WTC11 (cell line): ENCODE measurements at regions not wholly inside any gene's neighbourhood (a gene's known extent, or its start where the extent isn't known, plus 50 kb on each side); places are given as distances from the start of the nearest gene placed in this dataset.

Experiments used
- ATAC-seq: fragments of 200-7000 bp; cut with Tn5 transposase; 2 replicates; pipeline ENCODE4 v1.10.0; 2021; ENCODE audit warnings: mild to moderate bottlenecking, moderate library complexity
- CTCF ChIA-PET: fragments of 300-600 bp; sonication (Branson Sonifier 250); formaldehyde crosslinking; loops from one replicate; lab custom pipeline; 2021; ENCODE audit warnings: antibody characterized with exemption; lab: Charles Lee
- POLR2A ChIA-PET: fragments of 350-600 bp; sonication (Branson Sonifier 250); formaldehyde crosslinking; loops from one replicate; lab custom pipeline; 2021; ENCODE audit warnings: antibody characterized with exemption; lab: Charles Lee
- DNase-seq: peaks from one replicate; pipeline ENCODE4 v3.0.0; 2021; ENCODE audit warnings: low spot score
- H3K27ac Mint-ChIP-seq: 2 replicates; pipeline ENCODE4 v1.8.0; 2021; ENCODE audit warnings: mixed read lengths
- H3K27me3 Mint-ChIP-seq: 2 replicates; pipeline ENCODE4 v1.8.0; 2021; ENCODE audit warnings: low read depth, mild to moderate bottlenecking, moderate library complexity, mixed read lengths
- H3K36me3 Mint-ChIP-seq: 2 replicates; pipeline ENCODE4 v1.8.0; 2021; ENCODE audit warnings: mixed read lengths
- H3K4me1 Mint-ChIP-seq: 2 replicates; pipeline ENCODE4 v1.8.0; 2022; ENCODE audit warnings: mixed read lengths
- H3K4me3 Mint-ChIP-seq: 2 replicates; pipeline ENCODE4 v1.8.0; 2021; ENCODE audit warnings: mild to moderate bottlenecking, moderate library complexity, mixed read lengths
- H3K9me3 Mint-ChIP-seq: 2 replicates; pipeline ENCODE4 v1.8.0; 2021; ENCODE audit warnings: mixed read lengths
- ATF1 ChIP-seq: sonication (generic); formaldehyde crosslinking; IDR thresholded peaks from 2 replicates; pipeline ENCODE4 v1.8.1; 2023; ENCODE audit warnings: mild to moderate bottlenecking, moderate library complexity, missing genetic modification reagents
- ELF4 ChIP-seq: sonication (generic); formaldehyde crosslinking; IDR thresholded peaks from 2 replicates; pipeline ENCODE4 v1.8.1; 2022; ENCODE audit warnings: low read depth, mild to moderate bottlenecking, moderate library complexity, missing genetic modification reagents
- FOXJ3 ChIP-seq: sonication (generic); formaldehyde crosslinking; IDR thresholded peaks from 2 replicates; pipeline ENCODE4 v1.9.0; 2021; ENCODE audit warnings: missing genetic modification reagents, mild to moderate bottlenecking, borderline replicate concordance
- FOXK1 ChIP-seq: sonication (generic); formaldehyde crosslinking; IDR thresholded peaks from 2 replicates; pipeline ENCODE4 v1.8.0; 2022; ENCODE audit warnings: mild to moderate bottlenecking, moderate library complexity, missing genetic modification reagents
- IRF2 ChIP-seq: sonication (generic); formaldehyde crosslinking; IDR thresholded peaks from 2 replicates; pipeline ENCODE4 v1.8.0; 2022; ENCODE audit warnings: low read depth, missing genetic modification reagents, borderline replicate concordance
- NFE2L1 ChIP-seq: sonication (generic); formaldehyde crosslinking; IDR thresholded peaks from 2 replicates; pipeline ENCODE4 v1.8.1; 2023; ENCODE audit warnings: missing genetic modification reagents
- NFYB ChIP-seq: sonication (generic); formaldehyde crosslinking; conservative IDR thresholded peaks from 2 replicates; pipeline ENCODE4 v1.8.0; 2022; ENCODE audit warnings: low read depth, missing genetic modification reagents
- NR1H2 ChIP-seq: sonication (generic); formaldehyde crosslinking; IDR thresholded peaks from 2 replicates; pipeline ENCODE4 v1.9.0; 2021; ENCODE audit warnings: mild to moderate bottlenecking, moderate library complexity, missing genetic modification reagents
- NR3C1 ChIP-seq: sonication (generic); formaldehyde crosslinking; conservative IDR thresholded peaks from 2 replicates; pipeline ENCODE4 v1.8.1; 2023; ENCODE audit warnings: low read depth, mild to moderate bottlenecking, missing genetic modification reagents
- RORB ChIP-seq: fragments of 250-450 bp; sonication (Bioruptor Pico); IDR thresholded peaks from 2 replicates; pipeline ENCODE4 v1.9.0; 2021; ENCODE audit warnings: mild to moderate bottlenecking
- SMAD4 ChIP-seq: sonication (generic); formaldehyde crosslinking; IDR thresholded peaks from 2 replicates; pipeline ENCODE4 v1.8.0; 2022; ENCODE audit warnings: mild to moderate bottlenecking, missing genetic modification reagents
- TP53 ChIP-seq: sonication (generic); formaldehyde crosslinking; IDR thresholded peaks from 2 replicates; pipeline ENCODE4 v1.8.1; 2023; ENCODE audit warnings: mild to moderate bottlenecking, missing genetic modification reagents
- ZBTB21 ChIP-seq: sonication (generic); formaldehyde crosslinking; IDR thresholded peaks from 2 replicates; pipeline ENCODE4 v1.8.1; 2023; ENCODE audit warnings: mild to moderate bottlenecking, missing genetic modification reagents, borderline replicate concordance
- ZNF121 ChIP-seq: sonication (generic); formaldehyde crosslinking; IDR thresholded peaks from 2 replicates; pipeline ENCODE4 v1.8.0; 2023; ENCODE audit warnings: missing genetic modification reagents
- ZNF232 ChIP-seq: sonication (generic); formaldehyde crosslinking; IDR thresholded peaks from 2 replicates; pipeline ENCODE4 v1.8.0; 2022; ENCODE audit warnings: mild to moderate bottlenecking, missing genetic modification reagents
- TF ChIP-seq, protein P1 (sequence below): sonication (generic); formaldehyde crosslinking; IDR thresholded peaks from 2 replicates; pipeline ENCODE4 v1.8.0; 2022; ENCODE audit warnings: mild to moderate bottlenecking, missing genetic modification reagents
- TF ChIP-seq, protein P2 (sequence below): sonication (generic); formaldehyde crosslinking; IDR thresholded peaks from 2 replicates; pipeline ENCODE4 v1.8.0; 2023; ENCODE audit warnings: missing genetic modification reagents, mild to moderate bottlenecking, borderline replicate concordance
- TF ChIP-seq, protein P3 (sequence below): sonication (generic); formaldehyde crosslinking; IDR thresholded peaks from 2 replicates; pipeline ENCODE4 v1.8.1; 2022; ENCODE audit warnings: low read depth, missing genetic modification reagents, borderline replicate concordance
- TF ChIP-seq, protein P4 (sequence below): sonication (generic); formaldehyde crosslinking; IDR thresholded peaks from 2 replicates; pipeline ENCODE4 v1.8.0; 2023; ENCODE audit warnings: mild to moderate bottlenecking, missing genetic modification reagents

DNA sequence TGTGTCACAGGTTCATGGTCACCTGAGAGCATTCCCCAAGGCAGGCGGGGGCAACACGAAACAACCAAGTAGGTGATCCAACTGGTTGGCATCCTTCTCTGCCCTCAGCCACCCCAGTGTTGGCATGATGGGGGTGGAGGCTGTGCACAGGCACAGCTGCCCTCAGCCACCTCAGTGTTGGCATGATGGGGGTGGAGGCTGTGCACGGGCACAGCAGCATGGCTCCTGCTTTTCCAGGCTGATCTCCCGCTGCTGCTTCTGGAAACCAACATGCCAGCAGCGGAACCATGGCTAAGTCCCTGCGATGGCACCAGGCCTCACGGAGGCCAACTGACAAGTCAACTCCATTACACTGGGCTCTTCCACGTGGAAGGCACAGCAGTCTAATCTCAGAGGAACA, 447.8 kb downstream of the PTPRU start:
- ChIA-PET CTCF (interaction anchor here (1.5 kb wide), 1 partner anchor 30 kb away, joined by 3 read pairs; no protein-coding TSS in a partner anchor), POLR2A (no interaction called here)
- Mint-ChIP-seq H3K9me3 (peaks cover 8% of the 10 kb centered on the region), H3K27me3 (no peaks in the 10 kb centered on the region), H3K4me3 (no peak overlapping the region), H3K27ac (no peak overlapping the region), H3K4me1 (peaks cover 27% of the 10 kb centered on the region), H3K36me3 (peaks cover 4% of the 10 kb centered on the region)
- ATAC-seq (no peak), DNase-seq (no peak)
- TF ChIP-seq, protein P1, sequence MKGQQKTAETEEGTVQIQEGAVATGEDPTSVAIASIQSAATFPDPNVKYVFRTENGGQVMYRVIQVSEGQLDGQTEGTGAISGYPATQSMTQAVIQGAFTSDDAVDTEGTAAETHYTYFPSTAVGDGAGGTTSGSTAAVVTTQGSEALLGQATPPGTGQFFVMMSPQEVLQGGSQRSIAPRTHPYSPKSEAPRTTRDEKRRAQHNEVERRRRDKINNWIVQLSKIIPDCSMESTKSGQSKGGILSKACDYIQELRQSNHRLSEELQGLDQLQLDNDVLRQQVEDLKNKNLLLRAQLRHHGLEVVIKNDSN, result no peak
- TF ChIP-seq NFE2L1 (CRISPR knock-in tag), result no peak
- TF ChIP-seq ATF1 (CRISPR knock-in tag), result no peak
- no peak for TF ChIP-seq TP53 (CRISPR knock-in tag)
- TF ChIP-seq RORB (CRISPR knock-in tag), result no peak
- no peak for TF ChIP-seq NFYB (CRISPR knock-in tag)

DNA sequence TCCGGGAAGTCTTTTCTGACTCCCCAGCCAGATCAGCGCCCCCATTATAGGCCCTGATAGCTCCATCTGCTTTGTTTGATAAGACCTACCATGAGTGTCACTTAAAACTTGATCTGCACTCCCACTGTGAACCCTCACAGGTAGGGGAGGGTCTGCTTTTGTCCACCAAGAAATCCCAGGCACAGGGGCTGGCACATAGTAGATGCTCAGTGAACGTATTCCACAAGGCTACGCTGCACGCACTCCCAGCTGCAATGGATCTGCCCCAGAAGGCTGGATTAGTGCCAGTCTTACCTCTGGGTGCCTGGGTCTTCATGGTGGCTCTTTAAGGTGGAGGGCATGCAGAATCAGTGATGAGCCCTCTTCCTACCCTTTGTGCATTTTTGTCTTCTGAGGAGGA, 447.1 kb downstream of the PTPRU start:
- peaks cover 8% of the 10 kb centered on the region for H3K9me3 Mint-ChIP-seq
- H3K27ac Mint-ChIP-seq, result no peak overlapping the region
- H3K27me3 Mint-ChIP-seq, result no peaks in the 10 kb centered on the region
- DNase-seq (no peak), ATAC-seq (no peak)
- POLR2A ChIA-PET, result no interaction called here
- CTCF ChIA-PET, result interaction anchor here (0.6 to 1.5 kb wide), 4 partner anchors 20 to 164 kb away, joined by 3 to 9 read pairs (median 3); no protein-coding TSS in a partner anchor
- no peak overlapping the region for H3K4me3 Mint-ChIP-seq
- no peak for TF ChIP-seq ZBTB21 (CRISPR knock-in tag)
- H3K4me1 Mint-ChIP-seq, result peaks cover 27% of the 10 kb centered on the region
- peaks cover 4% of the 10 kb centered on the region for H3K36me3 Mint-ChIP-seq

DNA sequence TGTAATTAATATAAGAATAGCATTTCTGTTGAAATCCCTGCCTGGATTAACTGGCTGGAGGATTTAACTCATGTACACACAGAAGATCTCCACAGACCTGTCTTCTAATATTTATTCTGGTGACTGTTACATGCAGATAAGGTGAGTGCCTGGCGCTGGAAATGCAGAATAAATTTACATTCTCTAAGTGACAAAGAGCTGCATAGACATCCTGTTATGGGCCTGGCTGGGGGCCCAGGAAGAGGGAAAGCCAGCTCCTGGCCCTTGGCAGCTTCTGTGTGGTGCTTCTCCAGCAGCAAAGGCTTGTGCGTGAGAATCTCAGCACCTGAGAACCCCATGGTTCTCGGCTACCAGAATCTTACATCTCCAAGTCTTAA, 446.6 kb downstream of the PTPRU start:
- CTCF ChIA-PET, result interaction anchor here (1.2 to 1.5 kb wide), 3 partner anchors 21 to 42 kb away, joined by 3 to 9 read pairs (median 3); no protein-coding TSS in a partner anchor
- POLR2A ChIA-PET, result no interaction called here
- no peak overlapping the region for H3K4me3 Mint-ChIP-seq
- H3K4me1 Mint-ChIP-seq, result peaks cover 23% of the 10 kb centered on the region
- H3K27me3 Mint-ChIP-seq, result no peaks in the 10 kb centered on the region
- DNase-seq (no peak), ATAC-seq (no peak; the same call in 1 of the 2 replicates)
- TF ChIP-seq, protein P2, sequence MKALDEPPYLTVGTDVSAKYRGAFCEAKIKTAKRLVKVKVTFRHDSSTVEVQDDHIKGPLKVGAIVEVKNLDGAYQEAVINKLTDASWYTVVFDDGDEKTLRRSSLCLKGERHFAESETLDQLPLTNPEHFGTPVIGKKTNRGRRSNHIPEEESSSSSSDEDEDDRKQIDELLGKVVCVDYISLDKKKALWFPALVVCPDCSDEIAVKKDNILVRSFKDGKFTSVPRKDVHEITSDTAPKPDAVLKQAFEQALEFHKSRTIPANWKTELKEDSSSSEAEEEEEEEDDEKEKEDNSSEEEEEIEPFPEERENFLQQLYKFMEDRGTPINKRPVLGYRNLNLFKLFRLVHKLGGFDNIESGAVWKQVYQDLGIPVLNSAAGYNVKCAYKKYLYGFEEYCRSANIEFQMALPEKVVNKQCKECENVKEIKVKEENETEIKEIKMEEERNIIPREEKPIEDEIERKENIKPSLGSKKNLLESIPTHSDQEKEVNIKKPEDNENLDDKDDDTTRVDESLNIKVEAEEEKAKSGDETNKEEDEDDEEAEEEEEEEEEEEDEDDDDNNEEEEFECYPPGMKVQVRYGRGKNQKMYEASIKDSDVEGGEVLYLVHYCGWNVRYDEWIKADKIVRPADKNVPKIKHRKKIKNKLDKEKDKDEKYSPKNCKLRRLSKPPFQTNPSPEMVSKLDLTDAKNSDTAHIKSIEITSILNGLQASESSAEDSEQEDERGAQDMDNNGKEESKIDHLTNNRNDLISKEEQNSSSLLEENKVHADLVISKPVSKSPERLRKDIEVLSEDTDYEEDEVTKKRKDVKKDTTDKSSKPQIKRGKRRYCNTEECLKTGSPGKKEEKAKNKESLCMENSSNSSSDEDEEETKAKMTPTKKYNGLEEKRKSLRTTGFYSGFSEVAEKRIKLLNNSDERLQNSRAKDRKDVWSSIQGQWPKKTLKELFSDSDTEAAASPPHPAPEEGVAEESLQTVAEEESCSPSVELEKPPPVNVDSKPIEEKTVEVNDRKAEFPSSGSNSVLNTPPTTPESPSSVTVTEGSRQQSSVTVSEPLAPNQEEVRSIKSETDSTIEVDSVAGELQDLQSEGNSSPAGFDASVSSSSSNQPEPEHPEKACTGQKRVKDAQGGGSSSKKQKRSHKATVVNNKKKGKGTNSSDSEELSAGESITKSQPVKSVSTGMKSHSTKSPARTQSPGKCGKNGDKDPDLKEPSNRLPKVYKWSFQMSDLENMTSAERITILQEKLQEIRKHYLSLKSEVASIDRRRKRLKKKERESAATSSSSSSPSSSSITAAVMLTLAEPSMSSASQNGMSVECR (CRISPR knock-in tag), result no peak
- TF ChIP-seq, protein P3, sequence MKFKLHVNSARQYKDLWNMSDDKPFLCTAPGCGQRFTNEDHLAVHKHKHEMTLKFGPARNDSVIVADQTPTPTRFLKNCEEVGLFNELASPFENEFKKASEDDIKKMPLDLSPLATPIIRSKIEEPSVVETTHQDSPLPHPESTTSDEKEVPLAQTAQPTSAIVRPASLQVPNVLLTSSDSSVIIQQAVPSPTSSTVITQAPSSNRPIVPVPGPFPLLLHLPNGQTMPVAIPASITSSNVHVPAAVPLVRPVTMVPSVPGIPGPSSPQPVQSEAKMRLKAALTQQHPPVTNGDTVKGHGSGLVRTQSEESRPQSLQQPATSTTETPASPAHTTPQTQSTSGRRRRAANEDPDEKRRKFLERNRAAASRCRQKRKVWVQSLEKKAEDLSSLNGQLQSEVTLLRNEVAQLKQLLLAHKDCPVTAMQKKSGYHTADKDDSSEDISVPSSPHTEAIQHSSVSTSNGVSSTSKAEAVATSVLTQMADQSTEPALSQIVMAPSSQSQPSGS, result no peak
- TF ChIP-seq IRF2 (CRISPR knock-in tag), result no peak
- TF ChIP-seq FOXK1, result no peak
- no peak for TF ChIP-seq FOXJ3 (CRISPR knock-in tag)
- TF ChIP-seq SMAD4, result no peak
- no peak for TF ChIP-seq NFYB (CRISPR knock-in tag)
- TF ChIP-seq, protein P4, sequence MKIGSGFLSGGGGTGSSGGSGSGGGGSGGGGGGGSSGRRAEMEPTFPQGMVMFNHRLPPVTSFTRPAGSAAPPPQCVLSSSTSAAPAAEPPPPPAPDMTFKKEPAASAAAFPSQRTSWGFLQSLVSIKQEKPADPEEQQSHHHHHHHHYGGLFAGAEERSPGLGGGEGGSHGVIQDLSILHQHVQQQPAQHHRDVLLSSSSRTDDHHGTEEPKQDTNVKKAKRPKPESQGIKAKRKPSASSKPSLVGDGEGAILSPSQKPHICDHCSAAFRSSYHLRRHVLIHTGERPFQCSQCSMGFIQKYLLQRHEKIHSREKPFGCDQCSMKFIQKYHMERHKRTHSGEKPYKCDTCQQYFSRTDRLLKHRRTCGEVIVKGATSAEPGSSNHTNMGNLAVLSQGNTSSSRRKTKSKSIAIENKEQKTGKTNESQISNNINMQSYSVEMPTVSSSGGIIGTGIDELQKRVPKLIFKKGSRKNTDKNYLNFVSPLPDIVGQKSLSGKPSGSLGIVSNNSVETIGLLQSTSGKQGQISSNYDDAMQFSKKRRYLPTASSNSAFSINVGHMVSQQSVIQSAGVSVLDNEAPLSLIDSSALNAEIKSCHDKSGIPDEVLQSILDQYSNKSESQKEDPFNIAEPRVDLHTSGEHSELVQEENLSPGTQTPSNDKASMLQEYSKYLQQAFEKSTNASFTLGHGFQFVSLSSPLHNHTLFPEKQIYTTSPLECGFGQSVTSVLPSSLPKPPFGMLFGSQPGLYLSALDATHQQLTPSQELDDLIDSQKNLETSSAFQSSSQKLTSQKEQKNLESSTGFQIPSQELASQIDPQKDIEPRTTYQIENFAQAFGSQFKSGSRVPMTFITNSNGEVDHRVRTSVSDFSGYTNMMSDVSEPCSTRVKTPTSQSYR, result no peak
- TF ChIP-seq NR3C1 (CRISPR knock-in tag), result no peak
- no peak for TF ChIP-seq ZNF121
- no peak for TF ChIP-seq ZNF232 (CRISPR knock-in tag)
- no peak for TF ChIP-seq ELF4 (CRISPR knock-in tag)
- no peak for TF ChIP-seq NR1H2 (CRISPR knock-in tag)
- 0 out of 2 replicates have a peak overlapping the region, but pooled peaks have one; percentile 66 for H3K27ac Mint-ChIP-seq
- peaks cover 4% of the 10 kb centered on the region for H3K36me3 Mint-ChIP-seq
- peaks cover 8% of the 10 kb centered on the region for H3K9me3 Mint-ChIP-seq
